Smooth muscle cell (in vitro differentiated cells): ENCODE measurements at regions not wholly inside any gene's neighbourhood (a gene's known extent, or its start where the extent isn't known, plus 50 kb on each side); places are given as distances from the start of the nearest gene placed in this dataset.
A peak's percentile ranks its signal among the peaks of the same experiment; 100 is the strongest.

Experiments used
- DNase-seq: peaks from one replicate; lab custom pipeline; 2025; ENCODE audit not compliant: unreplicated experiment; lab: John Stamatoyannopoulos, UW
- H2AFZ ChIP-seq: fragments of 200-600 bp; sonication (generic); 2 replicates; pipeline ENCODE4 v1.6.0; 2016; ENCODE audit warnings: antibody characterized with exemption, low read depth, mild to moderate bottlenecking
- H3F3A ChIP-seq: fragments of 200-600 bp; sonication (generic); 2 replicates; pipeline ENCODE4 v1.6.0; 2017; ENCODE audit warnings: antibody characterized with exemption, low read depth
- H3K27ac ChIP-seq: fragments of 200-600 bp; sonication (generic); 2 replicates; pipeline ENCODE4 v1.5.1; 2016; ENCODE audit warnings: low read depth, mild to moderate bottlenecking
- H3K27me3 ChIP-seq: fragments of 200-600 bp; sonication (generic); 2 replicates; pipeline ENCODE4 v1.6.1; 2016; ENCODE audit warnings: low read depth, mild to moderate bottlenecking
- H3K36me3 ChIP-seq: fragments of 200-600 bp; sonication (generic); 2 replicates; pipeline ENCODE4 v1.5.1; 2016; ENCODE audit warnings: low read depth
- H3K4me1 ChIP-seq: fragments of 200-600 bp; sonication (generic); 2 replicates; pipeline ENCODE4 v1.5.1; 2016; ENCODE audit warnings: low read depth
- H3K4me2 ChIP-seq: fragments of 200-600 bp; sonication (generic); 2 replicates; pipeline ENCODE4 v1.6.0; 2016; ENCODE audit warnings: mild to moderate bottlenecking
- H3K4me3 ChIP-seq: fragments of 200-600 bp; sonication (generic); 2 replicates; pipeline ENCODE4 v1.5.1; 2016; ENCODE audit warnings: mild to moderate bottlenecking
- H3K79me2 ChIP-seq: fragments of 200-600 bp; sonication (generic); 2 replicates; pipeline ENCODE4 v1.6.0; 2016; ENCODE audit warnings: low read depth, mild to moderate bottlenecking
- H3K9ac ChIP-seq: fragments of 200-600 bp; sonication (generic); 2 replicates; pipeline ENCODE4 v1.6.0; 2016; ENCODE audit warnings: low read depth
- H3K9me3 ChIP-seq: fragments of 200-600 bp; sonication (generic); replicated peaks from 2 replicates; pipeline ENCODE4 v1.5.1; 2016; ENCODE audit warnings: low read depth
- H4K20me1 ChIP-seq: fragments of 200-600 bp; sonication (generic); 2 replicates; pipeline ENCODE4 v1.6.0; 2016; ENCODE audit warnings: low read depth
- WGBS: methylation state at CpG from one replicate; pipeline ENCODE4 v1.1.7; 2016; ENCODE audit warnings: low lambda C conversion rate; 5-methylcytosine and 5-hydroxymethylcytosine counted together
- TF ChIP-seq, protein P1 (sequence below): fragments of 200-600 bp; sonication (generic); IDR thresholded peaks from 2 replicates; pipeline ENCODE4 v1.5.1; 2017; ENCODE audit warnings: borderline replicate concordance, mild to moderate bottlenecking, antibody characterized with exemption; ENCODE audit not compliant: insufficient read depth, poor library complexity, severe bottlenecking

GRCh38 chr15:62334536-62334935 is 169.5 kb upstream of the C2CD4B start:
- Histone ChIP-seq H3K27ac (peak overlapping the region; percentile 17), H3K9me3 (no peaks in the 10 kb centered on the region), H3K4me3 (no peak overlapping the region), H3F3A (no peaks in the 10 kb centered on the region), H3K4me1 (no peaks in the 10 kb centered on the region), H3K36me3 (no peaks in the 10 kb centered on the region), H3K27me3 (no peaks in the 10 kb centered on the region), H3K4me2 (no peak overlapping the region), H2AFZ (no peak overlapping the region), H3K9ac (no peak overlapping the region), H4K20me1 (no peaks in the 10 kb centered on the region), H3K79me2 (no peaks in the 10 kb centered on the region)
- DNase-seq = no peak
- TF ChIP-seq, protein P1, sequence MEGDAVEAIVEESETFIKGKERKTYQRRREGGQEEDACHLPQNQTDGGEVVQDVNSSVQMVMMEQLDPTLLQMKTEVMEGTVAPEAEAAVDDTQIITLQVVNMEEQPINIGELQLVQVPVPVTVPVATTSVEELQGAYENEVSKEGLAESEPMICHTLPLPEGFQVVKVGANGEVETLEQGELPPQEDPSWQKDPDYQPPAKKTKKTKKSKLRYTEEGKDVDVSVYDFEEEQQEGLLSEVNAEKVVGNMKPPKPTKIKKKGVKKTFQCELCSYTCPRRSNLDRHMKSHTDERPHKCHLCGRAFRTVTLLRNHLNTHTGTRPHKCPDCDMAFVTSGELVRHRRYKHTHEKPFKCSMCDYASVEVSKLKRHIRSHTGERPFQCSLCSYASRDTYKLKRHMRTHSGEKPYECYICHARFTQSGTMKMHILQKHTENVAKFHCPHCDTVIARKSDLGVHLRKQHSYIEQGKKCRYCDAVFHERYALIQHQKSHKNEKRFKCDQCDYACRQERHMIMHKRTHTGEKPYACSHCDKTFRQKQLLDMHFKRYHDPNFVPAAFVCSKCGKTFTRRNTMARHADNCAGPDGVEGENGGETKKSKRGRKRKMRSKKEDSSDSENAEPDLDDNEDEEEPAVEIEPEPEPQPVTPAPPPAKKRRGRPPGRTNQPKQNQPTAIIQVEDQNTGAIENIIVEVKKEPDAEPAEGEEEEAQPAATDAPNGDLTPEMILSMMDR = no peak

- H4K20me1 ChIP-seq = no peaks in the 10 kb centered on the region
- H3K79me2 ChIP-seq = no peaks in the 10 kb centered on the region
- H3K4me2 ChIP-seq = no peak overlapping the region
- H3K9ac ChIP-seq = no peak overlapping the region
- WGBS = 74% methylated on average over 4 of the region's 4 CpGs
- TF ChIP-seq, protein P1 = no peak
- H3K36me3 ChIP-seq = no peaks in the 10 kb centered on the region
- H3K4me3 ChIP-seq = no peak overlapping the region
- no peaks in the 10 kb centered on the region for H3K4me1 ChIP-seq
- no peak for DNase-seq
- no peaks in the 10 kb centered on the region for H3K9me3 ChIP-seq
- H2AFZ ChIP-seq = no peak overlapping the region
- no peaks in the 10 kb centered on the region for H3F3A ChIP-seq
- no peak overlapping the region for H3K27ac ChIP-seq
- H3K27me3 ChIP-seq = no peaks in the 10 kb centered on the region
Measured at GRCh38 chr15:62337934-62338333, 172.8 kb upstream of the C2CD4B start.

GRCh38 chr15:62338497-62338896 is 173.4 kb upstream of the C2CD4B start:
- Histone ChIP-seq H3K9me3 (no peaks in the 10 kb centered on the region), H3K4me1 (no peaks in the 10 kb centered on the region), H3K27ac (no peak overlapping the region), H3F3A (no peaks in the 10 kb centered on the region), H3K4me3 (no peak overlapping the region), H3K79me2 (no peaks in the 10 kb centered on the region), H3K27me3 (no peaks in the 10 kb centered on the region), H3K9ac (no peak overlapping the region), H3K4me2 (no peak overlapping the region), H4K20me1 (no peaks in the 10 kb centered on the region), H2AFZ (no peak overlapping the region), H3K36me3 (no peaks in the 10 kb centered on the region)
- no peak for DNase-seq
- WGBS = 100% methylated on average over 1 of the region's 1 CpG
- TF ChIP-seq, protein P1 = no peak

GRCh38 chr15:62342959-62343358 is 177.9 kb upstream of the C2CD4B start:
- H3K9ac ChIP-seq = no peak overlapping the region
- H2AFZ ChIP-seq = no peak overlapping the region
- no peaks in the 10 kb centered on the region for H3K27me3 ChIP-seq
- H3K36me3 ChIP-seq = no peaks in the 10 kb centered on the region
- H4K20me1 ChIP-seq = no peaks in the 10 kb centered on the region
- DNase-seq = no peak
- TF ChIP-seq, protein P1 = no peak
- H3K9me3 ChIP-seq = no peaks in the 10 kb centered on the region
- no peaks in the 10 kb centered on the region for H3F3A ChIP-seq
- no peaks in the 10 kb centered on the region for H3K79me2 ChIP-seq
- no peak overlapping the region for H3K4me2 ChIP-seq
- WGBS = 95% methylated on average over 9 of the region's 9 CpGs
- H3K27ac ChIP-seq = no peak overlapping the region
- H3K4me1 ChIP-seq = no peaks in the 10 kb centered on the region
- H3K4me3 ChIP-seq = no peak overlapping the region
